Caco-2 (cell line): ENCODE measurements at regions not wholly inside any gene's neighbourhood (a gene's known extent, or its start where the extent isn't known, plus 50 kb on each side); places are given as distances from the start of the nearest gene placed in this dataset.

Source experiments
- BruUV-seq: library from RNA; stranded (reverse); fragments of 400-500 nt; replicated peaks from 2 replicates; lab custom pipeline; 2021; lab: Mats Ljungman, UMichigan
- CTCF ChIA-PET: fragments of 300-600 bp; sonication (Branson Sonifier 250); formaldehyde crosslinking; loops from one replicate; lab custom pipeline; 2022; ENCODE audit warnings: antibody characterized with exemption; lab: Charles Lee
- POLR2A ChIA-PET: fragments of 300-600 bp; sonication (Branson Sonifier 250); formaldehyde crosslinking; loops from one replicate; lab custom pipeline; 2022; ENCODE audit warnings: antibody characterized with exemption; lab: Charles Lee
- DNase-seq, 2 experiments: peaks; one replicate each; pipeline versions ENCODE4 v3.0.0 to v3.0.0-alpha.2; 2020 to 2022
- H3K27me3 ChIP-seq: replicated peaks from 2 replicates; pipeline ENCODE4 v1.6.0; 2011; ENCODE audit warnings: low read length; ENCODE audit not compliant: control insufficient read depth, insufficient read depth
- H3K36me3 ChIP-seq: 2 replicates; pipeline ENCODE4 v1.5.1; 2011; ENCODE audit warnings: low read length; ENCODE audit not compliant: control insufficient read depth, insufficient read depth
- H3K4me1 ChIP-seq: fragments of 250-450 bp; sonication (Bioruptor Pico); 2 replicates; pipeline ENCODE4 v1.5.1; 2020; ENCODE audit warnings: mild to moderate bottlenecking
- H3K4me3 ChIP-seq: 2 replicates; pipeline ENCODE4 v1.5.1; 2011; ENCODE audit warnings: low read depth, mild to moderate bottlenecking, control low read depth, low read length
- H3K9me3 ChIP-seq: fragments of 250-450 bp; sonication (Bioruptor Pico); 2 replicates; pipeline ENCODE4 v1.5.1; 2020; ENCODE audit warnings: mild to moderate bottlenecking, moderate library complexity
- H3K27ac Mint-ChIP-seq: one replicate; pipeline ENCODE4 v1.8.0; 2022; ENCODE audit warnings: mixed read lengths; ENCODE audit not compliant: unreplicated experiment
- H3K27me3 Mint-ChIP-seq: one replicate; pipeline ENCODE4 v1.8.0; 2022; ENCODE audit warnings: mixed read lengths; ENCODE audit not compliant: insufficient read depth, unreplicated experiment
- H3K36me3 Mint-ChIP-seq: one replicate; pipeline ENCODE4 v1.8.0; 2022; ENCODE audit warnings: mild to moderate bottlenecking, mixed read lengths; ENCODE audit not compliant: insufficient read depth, unreplicated experiment
- H3K4me1 Mint-ChIP-seq: one replicate; pipeline ENCODE4 v1.8.0; 2022; ENCODE audit warnings: low read depth, mixed read lengths; ENCODE audit not compliant: unreplicated experiment
- H3K4me3 Mint-ChIP-seq: one replicate; pipeline ENCODE4 v1.8.0; 2022; ENCODE audit warnings: mild to moderate bottlenecking, moderate library complexity, mixed read lengths; ENCODE audit not compliant: unreplicated experiment
- H3K9me3 Mint-ChIP-seq: one replicate; pipeline ENCODE4 v1.8.0; 2022; ENCODE audit warnings: mixed read lengths; ENCODE audit not compliant: unreplicated experiment
- intact Hi-C: fragments of 100-400 bp; cut with micrococcal nuclease; formaldehyde crosslinking; loops from one replicate; pipeline ENCODE4 v1.10.0; 2022; ENCODE audit not compliant: unreplicated experiment
- TF ChIP-seq, protein P1 (sequence below), 2 experiments: fragments of 200-600 bp in 1 of 2; IDR thresholded peaks; 1 replicate in 1 of 2; 2 replicates in 1 of 2; pipeline versions ENCODE4 v1.5.1 to v1.8.0; 2011 to 2022; ENCODE audit warnings: antibody characterized with exemption in 1 of 2, control low read depth in 1 of 2, inconsistent platforms in 1 of 2, low read depth in 1 of 2, low read length in 1 of 2, mild to moderate bottlenecking in 1 of 2, moderate library complexity in 1 of 2; ENCODE audit not compliant: insufficient read depth in 1 of 2, severe bottlenecking in 1 of 2, unreplicated experiment in 1 of 2

- H3K36me3 Mint-ChIP-seq, result no peaks in the 10 kb centered on the region
- Histone ChIP-seq H3K4me3 (no peak overlapping the region), H3K36me3 (no peaks in the 10 kb centered on the region), H3K4me1 (no peaks in the 10 kb centered on the region), H3K9me3 (no peaks in the 10 kb centered on the region), H3K27me3 (no peaks in the 10 kb centered on the region)
- no TSS peak for BruUV-seq
- H3K4me3 Mint-ChIP-seq, result no peak overlapping the region
- no peak overlapping the region for H3K27ac Mint-ChIP-seq
- intact Hi-C loops, result loop anchor here (10.0 kb wide), 2 partner anchors 515 to 635 kb away; no protein-coding TSS in a partner anchor
- no peak for DNase-seq
- ChIA-PET CTCF (interaction anchor here (0.6 kb wide), 1 partner anchor 725 kb away, joined by 3 read pairs; no protein-coding TSS in a partner anchor), POLR2A (no interaction called here)
- H3K27me3 Mint-ChIP-seq, result no peaks in the 10 kb centered on the region
- TF ChIP-seq, protein P1, sequence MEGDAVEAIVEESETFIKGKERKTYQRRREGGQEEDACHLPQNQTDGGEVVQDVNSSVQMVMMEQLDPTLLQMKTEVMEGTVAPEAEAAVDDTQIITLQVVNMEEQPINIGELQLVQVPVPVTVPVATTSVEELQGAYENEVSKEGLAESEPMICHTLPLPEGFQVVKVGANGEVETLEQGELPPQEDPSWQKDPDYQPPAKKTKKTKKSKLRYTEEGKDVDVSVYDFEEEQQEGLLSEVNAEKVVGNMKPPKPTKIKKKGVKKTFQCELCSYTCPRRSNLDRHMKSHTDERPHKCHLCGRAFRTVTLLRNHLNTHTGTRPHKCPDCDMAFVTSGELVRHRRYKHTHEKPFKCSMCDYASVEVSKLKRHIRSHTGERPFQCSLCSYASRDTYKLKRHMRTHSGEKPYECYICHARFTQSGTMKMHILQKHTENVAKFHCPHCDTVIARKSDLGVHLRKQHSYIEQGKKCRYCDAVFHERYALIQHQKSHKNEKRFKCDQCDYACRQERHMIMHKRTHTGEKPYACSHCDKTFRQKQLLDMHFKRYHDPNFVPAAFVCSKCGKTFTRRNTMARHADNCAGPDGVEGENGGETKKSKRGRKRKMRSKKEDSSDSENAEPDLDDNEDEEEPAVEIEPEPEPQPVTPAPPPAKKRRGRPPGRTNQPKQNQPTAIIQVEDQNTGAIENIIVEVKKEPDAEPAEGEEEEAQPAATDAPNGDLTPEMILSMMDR (IDR thresholded peaks at IDR 0.05; ENCODE audit: insufficient read depth in 1 of 2, low read depth in 1 of 2, low read length in 1 of 2, severe bottlenecking in 1 of 2, unreplicated experiment in 1 of 2), result no peak
- H3K9me3 Mint-ChIP-seq, result peaks cover 9% of the 10 kb centered on the region
- H3K4me1 Mint-ChIP-seq, result peaks cover 7% of the 10 kb centered on the region
Observed at GRCh38 chr16:54409982-54410381, 123.4 kb upstream of the IRX3 start.

GRCh38 chr16:54407596-54407995 is 121.0 kb upstream of the IRX3 start:
- no peaks in the 10 kb centered on the region for H3K27me3 Mint-ChIP-seq
- DNase-seq, result no peak

GRCh38 chr16:54405478-54405877 is 118.9 kb upstream of the IRX3 start:
- Mint-ChIP-seq H3K4me3 (no peak overlapping the region), H3K27ac (no peak overlapping the region), H3K9me3 (no peaks in the 10 kb centered on the region), H3K4me1 (no peaks in the 10 kb centered on the region), H3K36me3 (no peaks in the 10 kb centered on the region), H3K27me3 (no peaks in the 10 kb centered on the region)
- H3K4me1 ChIP-seq, result no peaks in the 10 kb centered on the region
- no peaks in the 10 kb centered on the region for H3K27me3 ChIP-seq
- no peak for DNase-seq
- no TSS peak for BruUV-seq
- no peaks in the 10 kb centered on the region for H3K9me3 ChIP-seq
- no peak overlapping the region for H3K4me3 ChIP-seq
- POLR2A ChIA-PET, result no interaction called here
- TF ChIP-seq, protein P1 (IDR thresholded peaks at IDR 0.05; ENCODE audit: insufficient read depth in 1 of 2, low read depth in 1 of 2, low read length in 1 of 2, severe bottlenecking in 1 of 2, unreplicated experiment in 1 of 2), result no peak
- CTCF ChIA-PET, result no interaction called here
- no peaks in the 10 kb centered on the region for H3K36me3 ChIP-seq
- intact Hi-C loops, result no loop called here

More at GRCh38 chr16:54407596-54407995, 121.0 kb upstream of the IRX3 start:
- no peaks in the 10 kb centered on the region for H3K36me3 Mint-ChIP-seq
- BruUV-seq, result no TSS peak
- Histone ChIP-seq H3K4me1 (no peaks in the 10 kb centered on the region), H3K36me3 (no peaks in the 10 kb centered on the region), H3K27me3 (no peaks in the 10 kb centered on the region), H3K9me3 (no peaks in the 10 kb centered on the region), H3K4me3 (no peak overlapping the region)
- ChIA-PET POLR2A (no interaction called here), CTCF (no interaction called here)
- TF ChIP-seq, protein P1 (IDR thresholded peaks at IDR 0.05; ENCODE audit: insufficient read depth in 1 of 2, low read depth in 1 of 2, low read length in 1 of 2, severe bottlenecking in 1 of 2, unreplicated experiment in 1 of 2), result no peak
- H3K9me3 Mint-ChIP-seq, result no peaks in the 10 kb centered on the region
- no peak overlapping the region for H3K4me3 Mint-ChIP-seq
- no peak overlapping the region for H3K27ac Mint-ChIP-seq
- intact Hi-C loops, result no loop called here
- H3K4me1 Mint-ChIP-seq, result no peaks in the 10 kb centered on the region
